Activated effector memory CD4-positive, alpha-beta T cell treated with Interleukin-2 at 50 U/mL for 16 hours (primary cell): ENCODE measurements at regions not wholly inside any gene's neighbourhood (a gene's known extent, or its start where the extent isn't known, plus 50 kb on each side); places are given as distances from the start of the nearest gene placed in this dataset.

ENCODE experiments used
- DNase-seq: peaks from one replicate; pipeline ENCODE4 v3.0.0-alpha.2; 2020

- DNase-seq, result no peak
These were observed 72.4 kb upstream of the GPC1 start for GRCh38 chr2:240362826-240363745.

- no peak for DNase-seq
These were observed 71.5 kb upstream of the GPC1 start for GRCh38 chr2:240363746-240364581.

GRCh38 chr2:240364582-240364960 lies 70.9 kb upstream of the GPC1 start:
- DNase-seq, result no peak

GRCh38 chr2:240364961-240365775 lies 70.3 kb upstream of the GPC1 start:
- DNase-seq, result no peak

- no peak for DNase-seq
These were observed 69.4 kb upstream of the GPC1 start for GRCh38 chr2:240365971-240366471.

GRCh38 chr2:240366901-240367300 lies 68.6 kb upstream of the GPC1 start:
- no peak for DNase-seq

- DNase-seq, result no peak
These were observed 67.7 kb upstream of the GPC1 start for GRCh38 chr2:240367721-240368120.

GRCh38 chr2:240368781-240369331 lies 66.6 kb upstream of the GPC1 start:
- no peak for DNase-seq

GRCh38 chr2:240369335-240369734 lies 66.1 kb upstream of the GPC1 start:
- no peak for DNase-seq

- no peak for DNase-seq
These were observed 65.5 kb upstream of the GPC1 start for GRCh38 chr2:240369801-240370585.

- no peak for DNase-seq
These were observed 64.1 kb upstream of the GPC1 start for GRCh38 chr2:240371129-240372000.

GRCh38 chr2:240372101-240372500 lies 63.4 kb upstream of the GPC1 start:
- DNase-seq, result no peak

GRCh38 chr2:240373289-240373885 lies 62.1 kb upstream of the GPC1 start:
- no peak for DNase-seq

- DNase-seq, result no peak
These were observed 61.2 kb upstream of the GPC1 start for GRCh38 chr2:240374085-240374907.

- no peak for DNase-seq
These were observed 60.3 kb upstream of the GPC1 start for GRCh38 chr2:240375024-240375645.

- DNase-seq, result no peak
These were observed 58.7 kb upstream of the GPC1 start for GRCh38 chr2:240376739-240377138.

GRCh38 chr2:240377366-240377765 lies 58.1 kb upstream of the GPC1 start:
- DNase-seq, result no peak

GRCh38 chr2:240379089-240379636 lies 56.3 kb upstream of the GPC1 start:
- no peak for DNase-seq
